GM18861 (cell line): ENCODE measurements at regions not wholly inside any gene's neighbourhood (a gene's known extent, or its start where the extent isn't known, plus 50 kb on each side); places are given as distances from the start of the nearest gene placed in this dataset.

Experiments
- ATAC-seq: cut with Tn5 transposase; IDR thresholded peaks from one replicate; pipeline ENCODE4 v1.9.1; 2021; ENCODE audit not compliant: unreplicated experiment

DNA sequence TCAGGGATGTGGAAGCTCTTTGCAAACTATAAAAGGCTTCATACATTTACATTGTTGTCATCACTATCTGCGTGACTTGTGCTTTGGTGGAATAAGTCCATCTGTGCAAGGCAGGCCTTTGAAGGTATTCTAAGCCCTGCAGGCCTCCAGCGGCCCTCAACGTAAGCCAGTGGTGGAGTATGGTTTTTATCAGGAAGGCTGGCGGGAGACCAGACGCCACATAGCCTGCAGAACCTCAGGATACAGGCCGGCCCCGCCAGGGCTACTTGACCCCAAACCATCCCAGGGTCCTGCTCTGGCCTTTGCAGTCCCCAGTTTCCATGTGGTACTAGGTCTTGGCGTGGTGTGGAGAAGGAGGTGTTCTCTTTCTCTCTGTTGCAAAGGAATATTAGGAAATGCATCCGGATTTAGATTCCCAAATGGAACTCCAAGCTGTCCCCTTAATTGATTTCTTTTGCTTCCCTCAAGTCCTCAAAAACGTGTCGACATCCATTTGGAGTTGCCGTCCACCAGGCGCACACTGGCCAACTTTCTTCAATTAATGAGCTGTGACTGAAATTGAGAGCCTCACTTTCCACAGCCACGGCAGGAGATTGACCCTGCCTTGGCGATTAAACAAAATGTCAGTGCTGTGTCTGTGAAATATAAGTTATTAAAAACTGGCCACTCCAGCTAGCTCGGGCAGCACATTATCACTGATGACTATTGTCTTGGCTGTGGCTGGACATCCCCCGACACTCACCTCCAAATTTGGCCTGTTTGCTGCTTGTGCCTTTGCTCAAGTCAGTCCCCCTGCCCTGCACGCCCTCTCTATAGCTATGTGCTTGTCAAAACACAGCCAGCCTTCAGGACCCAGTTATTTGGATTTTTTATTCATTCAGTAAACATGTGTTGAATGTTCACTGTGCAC, 239.8 kb upstream of the TLE3 start:
- ATAC-seq, result no peak

DNA sequence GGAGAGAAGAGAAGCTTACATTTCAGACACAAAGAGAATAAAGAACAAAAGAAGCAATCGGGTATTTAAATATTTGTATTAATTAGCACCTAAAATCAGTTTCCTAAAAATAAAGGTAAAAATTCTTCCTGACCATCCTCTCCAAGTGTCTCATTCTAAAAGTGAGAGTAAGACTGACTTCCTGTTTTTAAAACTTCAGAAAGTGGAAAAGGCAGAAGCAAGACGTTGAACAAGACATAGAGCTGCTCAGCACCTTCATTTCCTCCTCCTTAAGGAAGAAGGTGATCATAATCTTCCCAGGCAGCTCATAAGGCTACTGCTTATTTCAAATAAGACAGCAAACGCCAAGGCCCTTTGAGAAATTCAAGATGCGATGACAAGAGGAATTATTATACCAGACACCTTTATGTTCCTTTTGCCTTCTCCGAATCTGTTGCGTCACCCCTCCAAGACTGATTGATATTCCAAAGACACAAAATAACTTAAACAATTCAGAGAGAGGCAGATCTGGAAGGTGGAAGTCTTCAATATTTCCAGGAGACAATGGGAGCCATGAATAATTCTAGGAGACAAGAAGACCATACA, 238.8 kb upstream of the TLE3 start:
- no peak for ATAC-seq

- no peak for ATAC-seq
Measured at GRCh38 chr15:70334286-70334685, 236.6 kb upstream of the TLE3 start.

GRCh38 chr15:70329179-70329578, 231.5 kb upstream of the TLE3 start:
- no peak for ATAC-seq

DNA sequence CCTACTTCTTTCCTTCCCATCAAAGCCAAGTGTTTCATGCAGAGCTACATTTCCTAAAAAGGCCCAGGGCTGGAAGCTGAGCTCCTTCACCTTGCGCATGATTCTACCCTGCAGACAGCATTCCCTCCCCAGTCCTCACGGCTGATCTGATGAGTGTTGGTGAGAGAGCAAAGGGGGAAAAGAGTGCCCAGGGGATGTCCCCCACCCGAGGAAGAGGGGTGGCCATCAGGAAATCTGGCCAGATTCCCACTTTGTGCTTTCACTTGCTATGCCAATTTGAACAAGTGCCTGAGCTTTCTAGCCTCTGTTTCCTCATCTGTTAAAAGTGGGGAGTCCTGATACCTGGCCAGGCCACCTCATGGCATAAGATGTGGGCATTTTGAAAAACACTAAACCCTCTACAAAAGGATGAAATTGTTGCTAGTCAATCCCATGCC, 231.0 kb upstream of the TLE3 start:
- no peak for ATAC-seq

GRCh38 chr15:70327856-70328678, 230.3 kb upstream of the TLE3 start:
- peak; percentile 60 for ATAC-seq

DNA sequence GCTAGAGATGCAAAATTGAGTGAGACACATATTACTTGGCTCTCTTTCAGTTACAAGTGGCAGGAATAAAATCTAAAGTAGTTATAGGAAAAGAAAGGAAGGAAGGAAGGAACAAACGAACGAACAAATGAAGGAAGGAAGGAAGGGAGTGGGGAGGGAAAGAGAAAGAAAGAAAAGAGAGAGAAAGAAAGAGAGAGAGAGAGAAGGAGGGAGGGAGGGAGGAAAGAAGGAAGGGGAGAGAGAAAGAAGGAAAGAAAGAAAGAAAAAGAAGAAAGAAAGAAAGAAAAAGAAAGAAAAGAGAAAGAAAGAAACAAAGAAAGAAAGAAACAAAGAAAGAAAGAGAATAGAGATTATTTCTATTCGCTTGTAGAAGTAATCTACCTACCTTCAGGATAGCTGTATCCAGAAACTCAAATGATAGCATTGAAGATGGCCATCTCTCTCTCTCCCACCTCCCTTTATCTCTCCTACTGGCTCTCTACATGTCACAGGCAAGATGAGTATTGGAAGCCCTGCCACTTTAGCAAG, 229.7 kb upstream of the TLE3 start:
- ATAC-seq, result no peak

DNA sequence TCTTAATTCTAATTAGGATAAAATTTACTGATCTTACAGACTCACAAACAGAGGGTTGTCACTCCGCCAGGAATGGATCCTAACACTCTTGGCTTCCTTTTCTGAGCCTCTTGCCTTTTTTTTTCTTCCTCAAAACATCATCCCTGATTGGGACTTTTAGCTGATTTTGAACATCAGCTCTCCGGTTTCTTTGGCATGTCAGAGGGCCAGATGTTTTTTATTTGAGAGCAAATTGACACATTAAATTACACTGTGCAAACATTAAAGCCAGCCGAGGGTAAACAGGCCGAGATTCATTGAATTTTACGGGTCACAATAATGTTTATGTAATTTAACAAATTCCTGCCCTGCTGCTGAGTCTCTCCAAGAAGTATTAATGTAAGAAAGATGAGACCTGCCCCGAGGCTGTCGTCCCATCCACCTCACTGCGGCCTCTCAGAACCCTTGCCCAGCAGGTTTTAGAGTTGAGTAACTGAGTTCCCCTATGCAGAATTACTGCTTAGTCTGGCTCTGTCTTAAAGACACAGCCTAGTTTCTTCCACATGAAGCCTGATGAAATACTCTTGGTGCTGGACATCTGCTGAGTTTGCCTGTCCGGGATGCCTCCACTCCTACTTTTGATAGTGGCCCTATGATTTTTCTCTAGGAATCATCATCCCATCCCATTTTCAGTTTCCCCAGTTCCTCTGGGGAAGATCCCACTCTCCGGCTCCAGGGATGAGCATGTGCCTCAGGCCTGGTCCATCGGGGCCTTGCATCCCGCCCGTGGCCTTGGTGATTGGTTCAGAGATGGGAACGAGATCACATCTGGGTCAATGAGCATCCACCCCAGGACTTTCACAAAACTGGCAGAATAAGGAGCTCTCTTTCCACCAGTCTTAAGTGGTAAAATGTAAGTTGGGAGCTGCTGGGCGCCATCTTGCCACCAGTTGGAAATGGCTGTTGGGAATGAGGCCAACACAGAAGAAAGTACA, 226.6 kb upstream of the TLE3 start:
- no peak for ATAC-seq

- ATAC-seq, result no peak
Measured at GRCh38 chr15:70323111-70323851, 225.6 kb upstream of the TLE3 start.

DNA sequence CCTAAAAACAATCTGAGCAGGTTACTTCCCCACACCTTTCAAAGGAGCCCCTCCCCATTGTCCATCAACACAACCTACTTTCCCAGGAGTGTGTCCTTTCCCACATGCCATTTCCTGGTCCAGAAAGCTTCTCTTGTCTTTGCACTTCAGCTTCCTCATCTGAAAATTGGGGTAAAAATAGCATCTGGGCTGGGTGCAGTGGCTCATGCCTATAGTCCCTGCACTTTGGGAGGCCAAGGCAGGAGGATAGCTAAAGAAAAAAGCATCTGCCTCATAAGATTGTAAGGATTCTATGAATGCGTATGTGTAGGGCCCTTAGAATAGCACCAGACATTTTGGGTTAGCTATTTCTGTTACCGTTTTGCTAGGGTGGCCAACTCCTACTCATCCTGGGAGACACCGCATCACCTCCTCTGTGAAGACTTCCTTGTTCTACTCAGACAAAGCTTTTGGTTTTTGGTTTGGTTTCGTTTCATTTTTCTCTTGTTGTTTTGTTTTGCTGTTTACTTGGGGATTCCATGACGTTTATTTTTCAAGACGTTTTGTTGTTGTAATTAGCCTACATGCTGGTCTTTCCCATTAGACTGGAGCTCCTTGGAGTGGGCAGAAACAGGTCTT, 224.4 kb upstream of the TLE3 start:
- ATAC-seq, result no peak

DNA sequence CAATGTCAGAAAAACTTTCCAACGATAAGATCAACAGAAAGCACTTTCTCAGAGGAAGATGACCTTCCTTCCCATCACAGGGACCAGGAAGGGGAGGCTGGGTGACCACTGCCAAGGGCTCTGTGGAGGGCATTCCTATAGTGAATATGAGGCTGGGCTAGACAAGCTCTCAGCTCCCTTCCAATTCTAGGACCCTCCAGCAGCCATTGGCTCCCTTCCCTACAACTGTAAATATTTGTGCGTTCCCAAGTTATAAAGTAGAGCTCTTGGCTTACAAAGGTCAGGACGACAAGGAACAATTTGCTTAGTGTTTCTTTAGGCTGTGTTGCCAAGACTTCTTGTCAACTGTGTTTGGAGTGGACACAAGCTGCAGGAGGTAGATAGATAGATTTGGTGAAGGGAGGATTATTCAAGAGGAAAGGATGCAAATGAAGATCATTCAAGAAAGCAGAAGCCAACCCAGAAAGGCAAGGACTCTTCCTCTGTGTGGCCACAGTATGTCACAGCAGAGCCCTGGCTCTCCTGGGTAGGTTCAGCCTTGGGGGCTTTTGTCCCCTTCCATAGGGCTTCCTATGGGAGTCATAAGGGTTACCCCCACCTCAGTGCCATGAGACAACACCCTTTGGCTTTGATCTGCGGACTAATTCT, 223.6 kb upstream of the TLE3 start:
- ATAC-seq, result no peak

DNA sequence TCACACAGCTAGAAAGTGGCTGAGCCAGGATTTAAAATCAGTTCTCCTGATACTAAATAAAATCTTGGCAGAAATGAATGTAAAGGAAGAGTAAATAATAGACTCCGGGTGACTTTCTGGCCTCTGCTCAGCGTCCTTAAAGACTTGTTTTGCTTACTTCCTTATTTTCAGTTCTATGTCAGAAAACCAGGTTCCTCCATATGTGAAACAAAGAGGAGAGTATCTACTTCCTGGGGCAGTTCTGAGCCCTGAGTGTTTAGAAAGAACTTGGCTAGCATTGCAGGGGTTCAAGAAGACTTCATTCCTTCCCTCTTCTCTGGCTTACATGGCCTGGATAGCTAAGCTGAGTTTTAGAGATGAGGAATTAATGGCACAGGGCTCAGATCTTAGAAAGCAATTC, 222.8 kb upstream of the TLE3 start:
- ATAC-seq, result no peak

DNA sequence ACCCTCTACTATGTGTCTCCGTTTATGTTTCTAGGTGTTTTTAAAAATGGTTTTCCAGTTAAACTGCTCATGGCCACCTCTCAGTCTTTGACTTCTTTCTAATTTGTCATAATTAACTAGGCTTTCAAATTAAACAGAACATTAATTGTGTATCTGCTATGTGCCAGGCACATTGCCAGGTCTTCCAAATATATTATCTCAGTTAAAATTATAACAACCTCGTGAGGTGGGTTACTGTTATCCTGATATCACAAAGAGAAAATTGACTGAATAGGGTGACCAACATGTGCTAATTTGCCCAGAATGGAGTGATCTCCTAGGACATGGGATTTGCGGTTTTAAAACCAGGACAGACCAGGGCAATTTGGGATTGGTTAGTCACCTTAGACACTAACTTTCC, 222.4 kb upstream of the TLE3 start:
- no peak for ATAC-seq

DNA sequence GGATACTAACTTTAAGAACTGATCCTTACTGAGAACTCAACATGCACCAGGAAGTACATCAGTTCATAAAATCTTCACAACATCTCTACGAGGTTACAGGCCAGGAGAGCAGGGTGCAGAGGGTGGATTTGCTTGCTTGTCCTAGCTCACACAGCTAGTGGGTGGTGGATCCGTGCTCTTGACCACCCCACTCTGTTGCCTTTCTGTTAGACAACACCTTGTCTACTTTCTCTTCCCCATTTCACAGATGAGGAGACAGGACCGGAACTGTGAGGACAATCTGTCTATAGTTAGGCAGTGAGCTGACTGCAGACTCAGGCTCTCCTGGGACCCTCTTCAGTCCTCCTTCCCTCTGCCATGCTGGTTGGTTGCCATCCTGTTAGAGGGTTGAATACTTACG, 221.7 kb upstream of the TLE3 start:
- ATAC-seq, result peak; percentile 77

DNA sequence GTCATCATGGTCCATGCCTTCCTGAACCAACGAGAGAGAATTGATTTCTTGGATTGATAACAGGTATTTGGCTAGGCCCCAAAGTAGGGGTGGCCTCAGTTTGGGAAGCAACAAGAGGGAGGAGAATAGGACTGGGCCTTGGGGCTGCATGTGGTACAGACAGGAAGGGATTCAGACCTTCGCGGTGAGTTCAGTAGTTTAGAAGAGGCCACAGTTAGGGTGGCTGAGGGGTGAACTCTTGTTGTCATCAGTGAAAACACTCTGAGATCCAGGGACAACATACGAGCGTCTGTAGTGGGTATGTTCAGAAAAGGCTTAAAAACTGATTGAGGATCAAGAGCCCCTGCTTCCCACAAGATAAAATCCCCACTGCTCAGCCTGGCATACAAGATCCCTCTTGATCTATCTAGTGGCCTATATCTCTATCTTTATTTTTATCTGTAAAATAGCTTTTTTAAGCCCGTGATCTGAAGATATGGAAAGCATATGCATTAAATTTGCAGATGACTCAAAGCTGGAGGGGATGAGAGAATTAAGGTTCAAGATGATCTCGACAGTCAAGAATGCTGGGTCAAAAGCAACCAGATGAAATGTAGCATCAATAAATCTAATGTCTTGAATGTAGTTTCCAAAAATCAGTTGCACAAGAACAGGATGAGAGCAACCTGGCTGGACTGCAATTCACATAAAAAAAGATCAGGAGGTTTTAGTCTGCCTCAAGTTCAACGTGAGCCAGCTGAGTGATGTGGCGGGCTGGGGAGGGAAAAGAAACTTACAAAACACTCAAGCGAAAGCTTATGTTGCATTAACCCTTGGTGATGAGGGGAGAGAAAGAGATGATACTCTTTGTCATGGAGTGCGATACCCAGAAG, 221.1 kb upstream of the TLE3 start:
- ATAC-seq, result peak; percentile 16

DNA sequence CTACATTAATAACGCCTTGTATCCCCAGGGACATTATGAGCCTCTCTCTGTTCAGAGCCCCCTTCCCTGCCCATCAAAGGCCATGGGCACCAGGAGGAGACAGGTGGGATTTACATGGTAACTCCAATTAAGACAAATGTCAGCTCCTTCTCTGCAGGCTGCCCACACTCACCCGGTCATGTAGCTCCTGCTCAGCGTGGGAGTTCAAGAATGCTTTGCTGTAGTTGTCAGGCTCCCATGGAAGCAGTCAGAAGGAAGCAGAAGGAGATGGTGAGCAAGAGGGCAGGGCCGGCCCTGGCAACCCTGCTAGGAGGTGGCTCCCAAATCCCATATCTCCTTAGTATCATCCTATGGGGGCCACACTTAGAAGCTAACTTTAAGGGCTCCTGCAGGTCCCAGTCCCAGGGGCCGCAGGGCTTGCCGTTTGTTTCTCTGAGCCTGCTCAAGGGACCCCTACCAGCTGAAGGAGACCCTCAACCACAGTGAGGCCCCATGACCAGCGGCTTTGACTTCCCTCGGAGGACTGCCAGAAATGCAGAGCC, 218.4 kb upstream of the TLE3 start:
- ATAC-seq, result no peak

DNA sequence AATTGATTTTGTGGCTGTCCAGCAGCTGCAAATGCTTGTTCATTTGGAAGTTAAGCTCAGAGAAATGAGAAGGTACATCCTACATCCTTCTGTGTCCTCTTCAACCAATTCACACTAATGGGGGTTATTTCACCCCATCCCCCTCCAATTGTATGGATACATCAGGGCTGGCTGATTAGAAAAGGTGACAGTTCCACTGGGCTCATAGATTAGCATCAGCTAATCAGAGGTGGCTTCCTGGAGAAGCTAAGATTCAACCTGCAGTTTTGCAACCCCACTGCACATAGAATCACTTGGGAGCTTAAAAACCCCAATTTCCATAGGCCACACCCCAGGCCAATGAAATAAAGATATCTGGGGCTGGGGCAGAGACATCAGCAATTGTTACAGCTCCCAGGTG, 217.7 kb upstream of the TLE3 start:
- ATAC-seq, result no peak
